Upper lobe of left lung (tissue), 6 donors: ENCODE measurements at regions not wholly inside any gene's neighbourhood (a gene's known extent, or its start where the extent isn't known, plus 50 kb on each side); places are given as distances from the start of the nearest gene placed in this dataset.

Source experiments
- ATAC-seq, 2 donors: fragments of 200-7000 bp; cut with Tn5 transposase; one replicate each; pipeline ENCODE4 v1.9.1; 2022; ENCODE audit warnings: mild to moderate bottlenecking in 2 of 2, moderate library complexity in 2 of 2; ENCODE audit not compliant: low FRiP score in 2 of 2
- DNase-seq, 2 donors: peaks; one replicate each; pipeline ENCODE4 v3.0.0-alpha.2; 2019 to 2020
- H3K27ac ChIP-seq, 4 donors: fragments of 200-600 bp; sonication (generic); one replicate each; pipeline ENCODE4 v1.5.1; 2016 to 2019
- H3K27me3 ChIP-seq, 4 donors: fragments of 200-600 bp; sonication (generic); one replicate each; pipeline ENCODE4 v1.5.1; 2017 to 2019
- H3K36me3 ChIP-seq, 4 donors: fragments of 200-600 bp; sonication (generic); one replicate each; pipeline ENCODE4 v1.5.1; 2016 to 2019
- H3K4me1 ChIP-seq, 4 donors: fragments of 200-600 bp; sonication (generic); one replicate each; pipeline ENCODE4 v1.5.1; 2018 to 2019
- H3K4me3 ChIP-seq, 4 donors: fragments of 200-600 bp; sonication (generic); one replicate each; pipeline ENCODE4 v1.5.1; 2017 to 2019; ENCODE audit warnings: mild to moderate bottlenecking in 2 of 4, moderate library complexity in 1 of 4
- H3K9me3 ChIP-seq, 4 donors: fragments of 200-600 bp; sonication (generic); one replicate each; pipeline ENCODE4 v1.5.1; 2018 to 2019
- EP300 ChIP-seq, 4 donors: sonication (generic); formaldehyde crosslinking; IDR thresholded peaks; one replicate each; pipeline ENCODE4 v1.5.1; 2017; ENCODE audit warnings: antibody characterized with exemption in 4 of 4, control low read depth in 2 of 4
- POLR2A ChIP-seq, 4 donors: fragments of 450-650 bp; IDR thresholded peaks; one replicate each; pipeline ENCODE4 v1.5.1; 2016 to 2017; ENCODE audit warnings: antibody characterized with exemption in 4 of 4, mild to moderate bottlenecking in 2 of 4
- POLR2AphosphoS5 ChIP-seq, 2 donors: sonication (generic); formaldehyde crosslinking; IDR thresholded peaks; one replicate each; pipeline ENCODE4 v1.5.1; 2017; ENCODE audit warnings: antibody characterized with exemption in 2 of 2
- WGBS, 2 donors: methylation state at CpG; one replicate each; pipeline ENCODE4 v1.1.5; 2017 to 2018; 5-methylcytosine and 5-hydroxymethylcytosine counted together
- TF ChIP-seq, protein P1 (sequence below), 6 experiments: fragments of 450-650 bp in 4 of 6; fragments of 200-600 bp in 2 of 6; sonication (generic) in 2 of 6; IDR thresholded peaks; one replicate each; pipeline ENCODE4 v1.5.1; 2016 to 2019; ENCODE audit warnings: antibody characterized with exemption in 6 of 6
- donor health status: DM: no; HTN: no; CAD: no; lungs with moderate emphysema.
- donor health status: DM: no; HTN: yes; CAD: no; lungs with severe emphysema.

DNA sequence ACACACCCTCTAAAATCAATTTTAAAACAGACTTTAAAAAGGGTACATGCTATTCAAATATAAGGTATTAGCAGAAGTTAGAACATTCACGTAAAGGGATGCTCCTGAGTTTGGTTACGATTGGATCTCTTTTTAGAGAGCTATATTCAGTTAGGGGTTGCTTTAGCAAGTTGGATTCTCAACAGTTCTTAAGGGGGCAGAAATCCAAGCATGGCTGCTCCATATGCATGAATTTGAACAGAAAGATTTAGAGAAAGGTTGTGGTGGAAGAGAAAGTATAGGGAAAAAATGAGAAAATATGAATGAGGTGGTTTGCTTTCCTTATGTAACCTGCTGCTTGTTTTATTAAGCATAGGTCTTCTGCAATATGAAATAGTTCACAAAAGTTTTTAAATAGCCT, 855.1 kb downstream of the SORCS1 start:
- ATAC-seq (no peak), DNase-seq (no peak)
- Histone ChIP-seq H3K27ac (no peak overlapping the region), H3K36me3 (no peaks in the 10 kb centered on the region), H3K9me3 (no peaks in the 10 kb centered on the region), H3K4me1 (no peaks in the 10 kb centered on the region), H3K4me3 (no peak overlapping the region), H3K27me3 (no peaks in the 10 kb centered on the region)
- WGBS, 2 donors: 84 to 91% methylated on average over 2 of the region's 2 CpGs
- TF ChIP-seq POLR2A (IDR thresholded peaks at IDR 0.05): no peak
- no peak for TF ChIP-seq EP300 (IDR thresholded peaks at IDR 0.05)
- no peak for TF ChIP-seq POLR2AphosphoS5 (IDR thresholded peaks at IDR 0.05)
- TF ChIP-seq, protein P1, sequence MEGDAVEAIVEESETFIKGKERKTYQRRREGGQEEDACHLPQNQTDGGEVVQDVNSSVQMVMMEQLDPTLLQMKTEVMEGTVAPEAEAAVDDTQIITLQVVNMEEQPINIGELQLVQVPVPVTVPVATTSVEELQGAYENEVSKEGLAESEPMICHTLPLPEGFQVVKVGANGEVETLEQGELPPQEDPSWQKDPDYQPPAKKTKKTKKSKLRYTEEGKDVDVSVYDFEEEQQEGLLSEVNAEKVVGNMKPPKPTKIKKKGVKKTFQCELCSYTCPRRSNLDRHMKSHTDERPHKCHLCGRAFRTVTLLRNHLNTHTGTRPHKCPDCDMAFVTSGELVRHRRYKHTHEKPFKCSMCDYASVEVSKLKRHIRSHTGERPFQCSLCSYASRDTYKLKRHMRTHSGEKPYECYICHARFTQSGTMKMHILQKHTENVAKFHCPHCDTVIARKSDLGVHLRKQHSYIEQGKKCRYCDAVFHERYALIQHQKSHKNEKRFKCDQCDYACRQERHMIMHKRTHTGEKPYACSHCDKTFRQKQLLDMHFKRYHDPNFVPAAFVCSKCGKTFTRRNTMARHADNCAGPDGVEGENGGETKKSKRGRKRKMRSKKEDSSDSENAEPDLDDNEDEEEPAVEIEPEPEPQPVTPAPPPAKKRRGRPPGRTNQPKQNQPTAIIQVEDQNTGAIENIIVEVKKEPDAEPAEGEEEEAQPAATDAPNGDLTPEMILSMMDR (IDR thresholded peaks at IDR 0.05): no peak

DNA sequence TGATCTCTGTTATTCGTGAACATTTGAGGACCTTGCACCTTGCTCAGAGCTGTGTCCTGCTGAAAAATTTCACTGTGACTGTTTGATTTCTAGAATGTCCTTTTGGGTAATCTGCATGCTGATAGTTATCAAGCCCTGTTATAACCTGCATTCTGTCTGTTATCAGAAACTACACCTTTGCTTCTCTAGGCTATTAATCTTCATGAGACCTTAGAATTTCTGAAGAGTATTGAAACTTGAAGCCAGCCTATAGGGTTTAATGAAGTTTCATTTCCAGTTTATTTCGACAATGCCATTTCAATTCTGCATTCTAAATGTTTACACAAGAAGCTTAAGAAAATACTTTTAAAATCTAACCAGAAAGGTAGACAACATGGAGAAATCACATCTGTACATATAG, 856.2 kb downstream of the SORCS1 start:
- Histone ChIP-seq H3K36me3 (no peaks in the 10 kb centered on the region), H3K4me3 (no peak overlapping the region), H3K27me3 (no peaks in the 10 kb centered on the region), H3K4me1 (no peaks in the 10 kb centered on the region), H3K9me3 (no peaks in the 10 kb centered on the region), H3K27ac (no peak overlapping the region)
- TF ChIP-seq EP300 (IDR thresholded peaks at IDR 0.05) (no peak), POLR2A (IDR thresholded peaks at IDR 0.05) (no peak), POLR2AphosphoS5 (IDR thresholded peaks at IDR 0.05) (no peak)
- TF ChIP-seq, protein P1 (IDR thresholded peaks at IDR 0.05): no peak
- ATAC-seq (no peak), DNase-seq (no peak)
- WGBS, 2 donors: 77 to 80% methylated on average over 2 of the region's 2 CpGs

DNA sequence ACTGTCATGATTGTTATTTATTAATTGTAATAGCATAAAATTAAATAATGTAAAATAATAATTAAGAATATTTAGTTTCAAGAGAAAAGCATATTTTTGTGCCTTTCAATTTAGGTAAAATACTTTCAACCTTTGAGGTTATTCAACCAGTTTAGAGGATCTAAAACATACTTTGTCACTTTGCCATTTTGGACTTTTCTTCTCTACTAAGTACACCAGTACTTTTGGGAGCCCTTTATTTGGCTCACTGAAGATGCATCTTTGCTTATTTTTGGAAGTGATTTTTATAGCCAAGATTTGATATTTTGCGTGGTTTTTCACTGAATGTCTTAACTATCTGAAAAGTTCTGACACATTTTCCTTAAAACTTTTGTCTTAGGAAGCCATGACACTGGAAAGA, 860.5 kb downstream of the SORCS1 start:
- no peaks in the 10 kb centered on the region for H3K9me3 ChIP-seq
- no peaks in the 10 kb centered on the region for H3K27me3 ChIP-seq
- no peaks in the 10 kb centered on the region for H3K36me3 ChIP-seq
- no peak overlapping the region for H3K27ac ChIP-seq
- no peak overlapping the region for H3K4me3 ChIP-seq
- no peak for DNase-seq
- TF ChIP-seq POLR2AphosphoS5 (IDR thresholded peaks at IDR 0.05) (no peak), EP300 (IDR thresholded peaks at IDR 0.05) (no peak), POLR2A (IDR thresholded peaks at IDR 0.05) (no peak)
- TF ChIP-seq, protein P1 (IDR thresholded peaks at IDR 0.05): no peak
- no peak for ATAC-seq
- 76 to 86% methylated on average over 1 of the region's 1 CpG for WGBS, 2 donors
- H3K4me1 ChIP-seq: no peaks in the 10 kb centered on the region

DNA sequence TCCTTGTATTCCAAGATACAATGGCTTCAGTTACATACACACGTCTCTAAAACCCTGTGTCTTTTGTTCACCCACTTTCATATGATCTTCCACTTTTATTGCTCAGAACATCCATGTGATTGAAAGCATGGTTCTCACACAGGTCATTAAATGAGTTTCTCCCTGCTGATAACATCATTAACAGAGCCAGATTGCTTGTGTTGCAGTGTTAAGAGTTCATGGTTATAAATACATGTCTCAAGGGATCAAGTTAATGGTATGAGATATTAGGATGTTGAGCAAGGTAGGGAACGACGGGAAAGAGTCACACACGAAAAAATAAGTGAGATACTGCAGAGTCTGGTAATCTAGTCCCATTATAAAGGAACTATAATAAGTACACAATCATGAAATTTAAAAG, 861.5 kb downstream of the SORCS1 start:
- TF ChIP-seq POLR2A (IDR thresholded peaks at IDR 0.05) (no peak), POLR2AphosphoS5 (IDR thresholded peaks at IDR 0.05) (no peak), EP300 (IDR thresholded peaks at IDR 0.05) (no peak)
- TF ChIP-seq, protein P1 (IDR thresholded peaks at IDR 0.05): no peak
- DNase-seq (no peak), ATAC-seq (no peak)
- Histone ChIP-seq H3K36me3 (no peaks in the 10 kb centered on the region), H3K4me1 (no peaks in the 10 kb centered on the region), H3K27me3 (no peaks in the 10 kb centered on the region), H3K4me3 (no peak overlapping the region), H3K9me3 (no peaks in the 10 kb centered on the region), H3K27ac (no peak overlapping the region)
- WGBS, 2 donors: 75 to 79% methylated on average over 4 of the region's 4 CpGs

DNA sequence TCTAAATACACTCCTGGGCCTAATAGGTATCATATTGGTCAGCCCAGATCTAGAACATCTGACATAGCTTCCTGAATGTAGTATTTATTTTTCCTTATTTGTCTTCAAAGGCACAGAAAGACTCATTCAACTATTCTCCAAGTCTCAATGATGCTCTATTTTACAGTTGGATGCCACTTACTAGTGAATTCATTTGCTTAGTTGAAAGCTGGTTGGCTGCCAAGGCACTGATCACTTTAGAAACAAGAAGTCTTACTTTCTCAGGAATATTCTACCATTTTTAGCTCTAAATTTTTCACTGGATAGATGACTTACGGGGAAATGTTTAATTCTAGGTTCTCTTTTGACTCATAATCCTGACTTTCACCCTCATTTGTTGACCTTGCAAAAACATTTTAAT, 863.4 kb downstream of the SORCS1 start:
- Histone ChIP-seq H3K36me3 (no peaks in the 10 kb centered on the region), H3K27me3 (no peaks in the 10 kb centered on the region), H3K9me3 (no peaks in the 10 kb centered on the region), H3K4me1 (no peaks in the 10 kb centered on the region), H3K4me3 (no peak overlapping the region), H3K27ac (no peak overlapping the region)
- ATAC-seq (no peak), DNase-seq (no peak)
- WGBS, 2 donors: 65 to 79% methylated on average over 1 of the region's 1 CpG
- TF ChIP-seq, protein P1 (IDR thresholded peaks at IDR 0.05): no peak
- TF ChIP-seq EP300 (IDR thresholded peaks at IDR 0.05) (no peak), POLR2A (IDR thresholded peaks at IDR 0.05) (no peak)
